Esophagus muscularis mucosa (tissue), 3 donors: ENCODE measurements at regions not wholly inside any gene's neighbourhood (a gene's known extent, or its start where the extent isn't known, plus 50 kb on each side); places are given as distances from the start of the nearest gene placed in this dataset.

Source experiments
- POLR2A ChIP-seq: fragments of 450-650 bp; IDR thresholded peaks from one replicate; pipeline ENCODE4 v1.6.1; 2017; ENCODE audit warnings: antibody characterized with exemption, moderate library complexity, mild to moderate bottlenecking, low read depth
- POLR2AphosphoS5 ChIP-seq, 2 donors: sonication (generic); formaldehyde crosslinking; IDR thresholded peaks; one replicate each; pipeline ENCODE4 v1.6.1; 2017; ENCODE audit warnings: antibody characterized with exemption in 2 of 2
- TF ChIP-seq, protein P1 (sequence below), 3 experiments: fragments of 200-600 bp in 2 of 3; fragments of 450-650 bp in 1 of 3; sonication (generic) in 2 of 3; IDR thresholded peaks; one replicate each; pipeline ENCODE4 v1.5.1; 2017 to 2019; ENCODE audit warnings: antibody characterized with exemption in 3 of 3, mild to moderate bottlenecking in 2 of 3, moderate library complexity in 1 of 3

DNA sequence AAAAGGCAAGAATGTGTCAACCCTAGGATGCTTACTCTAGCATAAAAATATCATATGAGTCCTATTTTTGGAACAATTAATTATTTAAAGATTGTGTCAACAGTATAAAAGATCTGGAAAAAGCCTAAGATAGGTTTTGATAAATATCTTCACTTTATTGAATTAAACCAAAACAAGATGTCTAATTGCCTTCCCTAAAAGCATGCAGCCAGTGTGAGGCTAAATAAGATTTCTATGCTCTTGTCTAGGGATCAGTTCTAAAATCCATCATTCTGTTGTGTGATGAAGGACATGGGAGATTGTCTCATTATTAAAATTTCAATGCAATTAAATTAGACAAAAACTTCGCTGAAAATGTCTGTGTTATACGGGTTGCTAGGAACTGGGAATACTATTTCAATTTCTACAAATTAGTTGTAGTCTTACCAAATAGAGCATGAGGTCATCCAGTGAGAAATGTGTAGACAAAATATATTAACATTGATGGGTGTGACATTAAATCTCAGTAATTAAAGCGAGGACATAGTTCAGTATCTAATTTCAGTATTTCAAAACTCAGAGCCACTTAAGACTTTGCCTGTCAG lies 535.6 kb upstream of the FSIP2 start:
- TF ChIP-seq, protein P1, sequence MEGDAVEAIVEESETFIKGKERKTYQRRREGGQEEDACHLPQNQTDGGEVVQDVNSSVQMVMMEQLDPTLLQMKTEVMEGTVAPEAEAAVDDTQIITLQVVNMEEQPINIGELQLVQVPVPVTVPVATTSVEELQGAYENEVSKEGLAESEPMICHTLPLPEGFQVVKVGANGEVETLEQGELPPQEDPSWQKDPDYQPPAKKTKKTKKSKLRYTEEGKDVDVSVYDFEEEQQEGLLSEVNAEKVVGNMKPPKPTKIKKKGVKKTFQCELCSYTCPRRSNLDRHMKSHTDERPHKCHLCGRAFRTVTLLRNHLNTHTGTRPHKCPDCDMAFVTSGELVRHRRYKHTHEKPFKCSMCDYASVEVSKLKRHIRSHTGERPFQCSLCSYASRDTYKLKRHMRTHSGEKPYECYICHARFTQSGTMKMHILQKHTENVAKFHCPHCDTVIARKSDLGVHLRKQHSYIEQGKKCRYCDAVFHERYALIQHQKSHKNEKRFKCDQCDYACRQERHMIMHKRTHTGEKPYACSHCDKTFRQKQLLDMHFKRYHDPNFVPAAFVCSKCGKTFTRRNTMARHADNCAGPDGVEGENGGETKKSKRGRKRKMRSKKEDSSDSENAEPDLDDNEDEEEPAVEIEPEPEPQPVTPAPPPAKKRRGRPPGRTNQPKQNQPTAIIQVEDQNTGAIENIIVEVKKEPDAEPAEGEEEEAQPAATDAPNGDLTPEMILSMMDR (IDR thresholded peaks at IDR 0.05) = no peak
- TF ChIP-seq POLR2A = no peak
- no peak for TF ChIP-seq POLR2AphosphoS5 (IDR thresholded peaks at IDR 0.05)
